ENCODE measurements at regions not wholly inside any gene's neighbourhood (a gene's known extent, or its start where the extent isn't known, plus 50 kb on each side); places are given as distances from the start of the nearest gene placed in this dataset.

- no peak for DNase-seq (ENCODE audit: low spot score)
These were observed 1406.3 kb upstream of the CELF4 start for GRCh38 chr18:38971881-38972280.

GRCh38 chr18:38966841-38967240 is 1401.2 kb upstream of the CELF4 start:
- DNase-seq (ENCODE audit: low spot score), result no peak

- no peak for DNase-seq (ENCODE audit: low spot score)
These were observed 1398.5 kb upstream of the CELF4 start for GRCh38 chr18:38963943-38964660.

- no peak for DNase-seq (ENCODE audit: low spot score)
These were observed 1396.3 kb upstream of the CELF4 start for GRCh38 chr18:38961880-38962279.

GRCh38 chr18:38957736-38958135 is 1392.1 kb upstream of the CELF4 start:
- DNase-seq (ENCODE audit: low spot score), result no peak

DNA sequence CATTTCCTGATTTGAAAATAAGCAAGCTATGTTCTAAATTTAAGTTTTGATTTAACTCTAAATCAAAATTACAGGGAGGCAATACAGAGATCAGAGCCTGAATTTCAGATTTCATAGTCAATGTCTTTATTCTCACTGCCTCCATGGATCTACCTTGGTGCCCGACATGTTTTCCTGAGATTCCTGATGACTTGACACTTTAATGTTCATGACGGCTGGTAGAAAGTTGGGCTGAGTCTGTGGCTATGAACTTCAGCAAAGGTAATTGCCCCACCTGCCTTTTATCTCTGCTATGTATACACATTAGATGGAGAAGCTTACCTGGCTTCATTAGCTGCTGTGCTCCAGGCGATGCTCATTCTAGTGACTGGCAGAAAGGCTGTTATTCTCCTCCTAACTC is 1390.5 kb upstream of the CELF4 start:
- DNase-seq (ENCODE audit: low spot score), result no peak

- no peak for DNase-seq (ENCODE audit: low spot score)
These were observed 1386.0 kb upstream of the CELF4 start for GRCh38 chr18:38951633-38952032.

GRCh38 chr18:38948436-38948835 is 1382.8 kb upstream of the CELF4 start:
- DNase-seq (ENCODE audit: low spot score), result no peak

GRCh38 chr18:38944446-38945024 is 1378.9 kb upstream of the CELF4 start:
- no peak for DNase-seq (ENCODE audit: low spot score)

DNA sequence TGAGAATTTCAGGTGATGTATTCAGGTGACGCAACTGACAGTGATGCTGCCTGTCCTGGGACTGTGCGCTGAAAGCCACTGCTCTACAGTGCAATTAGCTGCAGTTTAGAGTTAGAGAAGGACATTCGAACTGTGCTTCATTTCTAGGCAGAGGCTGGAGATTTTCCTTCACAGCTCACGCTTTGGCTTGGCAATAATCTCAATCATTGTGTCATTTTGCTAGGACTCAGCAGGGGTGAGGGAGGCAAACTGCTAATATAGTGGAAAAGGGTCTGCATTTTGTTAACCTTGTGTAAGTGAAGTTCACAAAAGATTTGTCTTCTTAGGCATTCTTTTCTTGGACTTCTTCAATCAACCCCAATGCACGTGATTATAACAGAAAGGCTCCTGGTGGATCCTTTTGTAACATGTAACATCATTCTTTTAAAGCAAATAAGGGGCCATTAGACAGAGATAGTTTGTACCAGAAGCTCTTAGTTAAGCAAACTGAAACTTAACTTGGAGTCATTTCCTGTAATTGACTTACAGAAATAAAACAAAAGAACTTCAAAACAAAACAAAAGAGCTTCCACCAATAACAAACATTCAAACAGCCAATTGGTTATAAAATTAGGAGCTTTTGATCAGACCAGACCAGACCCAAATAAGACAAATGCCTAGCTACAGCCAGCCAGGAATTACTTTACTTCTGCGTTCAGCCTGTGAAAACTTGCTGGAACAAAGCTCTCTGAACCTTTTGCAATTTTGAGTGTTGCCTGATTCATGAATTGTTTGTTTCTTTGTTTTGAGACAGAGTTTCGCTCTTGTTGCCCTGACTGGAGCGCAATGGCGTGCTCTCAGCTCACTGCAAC is 1376.3 kb upstream of the CELF4 start:
- no peak for DNase-seq (ENCODE audit: low spot score)

- no peak for DNase-seq (ENCODE audit: low spot score)
These were observed 1375.4 kb upstream of the CELF4 start for GRCh38 chr18:38940863-38941531.

DNA sequence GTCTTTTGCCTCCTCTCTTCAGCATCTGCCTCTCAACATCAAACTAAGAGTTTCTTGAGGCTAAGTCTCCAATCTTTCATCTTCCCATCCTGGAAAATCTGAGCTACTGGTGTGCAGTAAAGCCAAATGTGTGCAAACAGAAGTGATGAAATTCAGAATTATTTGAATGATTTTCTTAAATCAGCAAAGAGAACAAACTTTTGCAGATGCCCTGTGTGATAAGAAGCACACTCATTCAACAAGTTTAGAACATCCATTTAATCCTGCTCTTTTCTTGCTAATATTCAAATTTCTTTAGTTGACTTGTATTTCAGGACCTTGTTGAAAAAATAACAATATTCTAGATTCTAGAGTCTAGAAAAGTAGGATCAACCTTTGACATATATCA is 1374.9 kb upstream of the CELF4 start:
- no peak for DNase-seq (ENCODE audit: low spot score)

- no peak for DNase-seq (ENCODE audit: low spot score)
These were observed 1368.4 kb upstream of the CELF4 start for GRCh38 chr18:38933910-38934510.

DNA sequence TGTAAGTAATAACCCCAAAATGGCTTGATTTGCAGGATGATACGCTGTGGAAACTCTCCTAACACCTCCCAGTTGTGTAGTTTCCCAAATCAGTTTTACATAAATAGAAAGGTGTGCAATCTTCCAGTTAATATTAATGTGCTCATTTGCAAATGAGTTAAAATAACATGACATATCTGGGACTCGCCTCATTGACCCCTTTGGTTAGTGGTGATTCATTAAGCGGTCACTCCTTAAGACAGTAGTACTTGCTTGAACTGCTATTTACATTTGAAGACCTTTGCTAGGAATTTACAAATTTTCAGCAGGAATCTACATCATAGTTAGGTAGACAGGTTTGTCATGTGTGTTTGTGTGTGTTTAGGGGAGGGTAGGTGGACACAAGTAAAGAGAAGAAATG is 1367.7 kb upstream of the CELF4 start:
- no peak for DNase-seq (ENCODE audit: low spot score)

GRCh38 chr18:38932752-38933151 is 1367.2 kb upstream of the CELF4 start:
- no peak for DNase-seq (ENCODE audit: low spot score)

- DNase-seq (ENCODE audit: low spot score), result no peak
These were observed 1366.1 kb upstream of the CELF4 start for GRCh38 chr18:38931754-38932050.

- DNase-seq (ENCODE audit: low spot score), result no peak
These were observed 1365.5 kb upstream of the CELF4 start for GRCh38 chr18:38930881-38931753.

- DNase-seq (ENCODE audit: low spot score), result no peak
These were observed 1357.9 kb upstream of the CELF4 start for GRCh38 chr18:38923540-38923939.

DNA sequence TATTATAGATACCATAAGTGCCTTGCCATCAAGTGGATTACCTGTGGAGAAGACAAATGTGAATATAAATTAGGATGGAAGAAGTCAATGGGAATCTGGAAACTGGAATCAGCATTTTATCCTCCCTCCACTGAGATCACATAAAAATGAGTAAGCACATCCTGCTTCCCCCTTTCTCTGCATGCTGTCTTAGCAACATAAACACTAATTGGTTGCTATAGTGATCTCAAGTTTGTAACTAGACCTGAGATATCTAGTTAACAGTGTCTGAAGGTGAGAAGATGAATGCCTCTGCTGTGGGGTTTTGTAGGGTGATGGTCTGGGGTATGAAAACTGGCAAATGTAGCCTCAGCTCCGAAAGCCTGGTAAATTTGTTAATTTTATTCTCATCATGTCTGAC is 1357.5 kb upstream of the CELF4 start:
- no peak for DNase-seq (ENCODE audit: low spot score)

GRCh38 chr18:38909972-38910371 is 1344.4 kb upstream of the CELF4 start:
- DNase-seq (ENCODE audit: low spot score), result no peak

DNA sequence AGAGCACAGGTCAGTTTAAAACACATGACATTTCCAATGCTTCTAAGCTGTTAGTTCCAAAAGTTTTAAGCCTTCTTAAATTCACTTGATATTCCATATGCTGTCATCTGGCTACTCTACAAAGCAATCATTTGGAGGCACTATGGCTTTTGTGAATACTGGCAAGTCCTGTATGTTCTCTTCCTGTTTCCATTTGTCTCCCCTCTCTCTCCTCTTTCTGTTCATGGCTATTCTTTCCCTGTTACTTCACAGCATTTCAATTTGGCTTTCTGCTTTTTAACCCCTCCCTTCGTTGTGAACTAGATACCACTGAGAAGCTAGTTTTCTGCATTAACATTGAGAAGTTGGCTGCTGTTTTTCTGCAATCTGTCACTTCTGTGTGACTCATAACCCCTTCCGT is 1337.2 kb upstream of the CELF4 start:
- DNase-seq (ENCODE audit: low spot score), result no peak

Measured in globus pallidus (tissue), 1 donor.